PC-9 (cell line): ENCODE measurements at regions not wholly inside any gene's neighbourhood (a gene's known extent, or its start where the extent isn't known, plus 50 kb on each side); places are given as distances from the start of the nearest gene placed in this dataset.

Experiments
- BruUV-seq: library from RNA; stranded (reverse); fragments of 400-500 nt; replicated peaks from 2 replicates; lab custom pipeline; 2021; lab: Mats Ljungman, UMichigan
- CTCF ChIA-PET: fragments of 300-600 bp; sonication (Branson Sonifier 250); formaldehyde crosslinking; loops from one replicate; lab custom pipeline; 2022; ENCODE audit warnings: antibody characterized with exemption; lab: Charles Lee
- POLR2A ChIA-PET: fragments of 300-600 bp; sonication (Branson Sonifier 250); formaldehyde crosslinking; loops from one replicate; lab custom pipeline; 2022; ENCODE audit warnings: antibody characterized with exemption; ENCODE audit not compliant: unreplicated experiment; lab: Charles Lee
- DNase-seq, 2 experiments: peaks; one replicate each; pipeline versions ENCODE4 v3.0.0 to v3.0.0-alpha.2; 2015 to 2022; ENCODE audit warnings: mixed read lengths in 1 of 2
- H2AFZ ChIP-seq: fragments of 200-600 bp; sonication (generic); 2 replicates; pipeline ENCODE4 v1.8.1; 2017; ENCODE audit warnings: antibody characterized with exemption
- H3F3A ChIP-seq: fragments of 200-600 bp; sonication (generic); 2 replicates; pipeline ENCODE4 v1.8.1; 2017; ENCODE audit warnings: antibody characterized with exemption, mild to moderate bottlenecking, low read depth; ENCODE audit not compliant: insufficient read depth
- H3K27ac ChIP-seq: fragments of 200-600 bp; sonication (generic); 2 replicates; pipeline ENCODE4 v1.6.1; 2016; ENCODE audit warnings: mixed run types
- H3K27me3 ChIP-seq: fragments of 200-600 bp; sonication (generic); 2 replicates; pipeline ENCODE4 v1.6.1; 2016; ENCODE audit warnings: low read depth, mixed run types; ENCODE audit not compliant: insufficient read depth
- H3K36me3 ChIP-seq: fragments of 200-600 bp; sonication (generic); 2 replicates; pipeline ENCODE4 v1.6.1; 2016; ENCODE audit warnings: low read depth, mixed run types
- H3K4me1 ChIP-seq: fragments of 200-600 bp; sonication (generic); replicated peaks from 2 replicates; pipeline ENCODE4 v1.6.1; 2016; ENCODE audit warnings: mixed run types; ENCODE audit not compliant: insufficient read depth
- H3K4me2 ChIP-seq: fragments of 200-600 bp; sonication (generic); 2 replicates; pipeline ENCODE4 v1.6.1; 2017; ENCODE audit warnings: mixed run types
- H3K4me3 ChIP-seq: fragments of 200-600 bp; sonication (generic); 2 replicates; pipeline ENCODE4 v1.6.1; 2016; ENCODE audit warnings: mixed run types
- H3K79me2 ChIP-seq: fragments of 200-600 bp; sonication (generic); 2 replicates; pipeline ENCODE4 v1.6.1; 2017; ENCODE audit warnings: low read depth, mixed run types
- H3K9me2 ChIP-seq: fragments of 200-600 bp; sonication (generic); 2 replicates; pipeline ENCODE4 v1.8.1; 2017; ENCODE audit warnings: mild to moderate bottlenecking; ENCODE audit not compliant: insufficient read depth
- H3K9me3 ChIP-seq: fragments of 200-600 bp; sonication (generic); 2 replicates; pipeline ENCODE4 v1.8.1; 2016; ENCODE audit warnings: low read depth; ENCODE audit not compliant: insufficient read depth
- H4K20me1 ChIP-seq: fragments of 200-600 bp; sonication (generic); 2 replicates; pipeline ENCODE4 v1.8.1; 2017; ENCODE audit not compliant: insufficient read depth
- EZH2 ChIP-seq: fragments of 200-600 bp; sonication (generic); IDR thresholded peaks from 2 replicates; pipeline ENCODE4 v1.8.0; 2017; ENCODE audit warnings: antibody characterized with exemption, low read depth
- intact Hi-C: fragments of 100-400 bp; cut with micrococcal nuclease; formaldehyde crosslinking; loops from one replicate; pipeline ENCODE4 v1.10.0; 2022; ENCODE audit not compliant: unreplicated experiment
- TF ChIP-seq, protein P1 (sequence below): fragments of 200-600 bp; sonication (generic); conservative IDR thresholded peaks from 2 replicates; pipeline ENCODE4 v1.6.1; 2017; ENCODE audit warnings: mixed run types, antibody characterized with exemption, mild to moderate bottlenecking, moderate library complexity

DNA sequence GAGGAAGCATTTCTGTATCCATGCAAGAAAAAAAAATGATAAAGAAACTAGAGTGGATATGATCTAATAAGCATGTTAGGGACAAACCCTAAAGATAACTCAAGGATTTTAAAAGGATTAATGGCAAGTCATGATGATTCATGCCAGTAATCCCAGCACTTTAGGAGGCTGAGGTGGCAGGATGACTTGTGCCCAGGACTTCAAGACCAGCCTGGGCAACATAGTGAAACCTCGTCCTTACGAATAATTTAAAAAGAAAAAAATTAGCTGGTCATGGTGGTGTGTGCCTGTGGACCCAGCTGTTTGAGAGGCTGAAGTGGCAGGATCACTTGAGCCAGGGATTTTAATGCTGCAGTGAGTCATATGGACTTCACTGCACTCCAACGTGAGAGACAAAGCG lies 145.5 kb upstream of the BLID start:
- H3K4me3 ChIP-seq: no peak overlapping the region
- H2AFZ ChIP-seq: no peak overlapping the region
- no peaks in the 10 kb centered on the region for H3F3A ChIP-seq
- H3K9me2 ChIP-seq: no peaks in the 10 kb centered on the region
- H3K27ac ChIP-seq: no peak overlapping the region
- BruUV-seq: no TSS peak
- no peaks in the 10 kb centered on the region for H3K79me2 ChIP-seq
- intact Hi-C loops: no loop called here
- POLR2A ChIA-PET: no interaction called here
- H3K4me1 ChIP-seq: 0 out of 2 replicates have a peak, but pooled peaks cover 5% of the 10 kb centered on the region
- no peaks in the 10 kb centered on the region for H3K36me3 ChIP-seq
- H3K27me3 ChIP-seq: no peaks in the 10 kb centered on the region
- CTCF ChIA-PET: no interaction called here
- no peak overlapping the region for H3K4me2 ChIP-seq
- no peaks in the 10 kb centered on the region for H3K9me3 ChIP-seq
- no peak for DNase-seq
- no peak for TF ChIP-seq EZH2
- TF ChIP-seq, protein P1, sequence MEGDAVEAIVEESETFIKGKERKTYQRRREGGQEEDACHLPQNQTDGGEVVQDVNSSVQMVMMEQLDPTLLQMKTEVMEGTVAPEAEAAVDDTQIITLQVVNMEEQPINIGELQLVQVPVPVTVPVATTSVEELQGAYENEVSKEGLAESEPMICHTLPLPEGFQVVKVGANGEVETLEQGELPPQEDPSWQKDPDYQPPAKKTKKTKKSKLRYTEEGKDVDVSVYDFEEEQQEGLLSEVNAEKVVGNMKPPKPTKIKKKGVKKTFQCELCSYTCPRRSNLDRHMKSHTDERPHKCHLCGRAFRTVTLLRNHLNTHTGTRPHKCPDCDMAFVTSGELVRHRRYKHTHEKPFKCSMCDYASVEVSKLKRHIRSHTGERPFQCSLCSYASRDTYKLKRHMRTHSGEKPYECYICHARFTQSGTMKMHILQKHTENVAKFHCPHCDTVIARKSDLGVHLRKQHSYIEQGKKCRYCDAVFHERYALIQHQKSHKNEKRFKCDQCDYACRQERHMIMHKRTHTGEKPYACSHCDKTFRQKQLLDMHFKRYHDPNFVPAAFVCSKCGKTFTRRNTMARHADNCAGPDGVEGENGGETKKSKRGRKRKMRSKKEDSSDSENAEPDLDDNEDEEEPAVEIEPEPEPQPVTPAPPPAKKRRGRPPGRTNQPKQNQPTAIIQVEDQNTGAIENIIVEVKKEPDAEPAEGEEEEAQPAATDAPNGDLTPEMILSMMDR: no peak
- no peaks in the 10 kb centered on the region for H4K20me1 ChIP-seq

DNA sequence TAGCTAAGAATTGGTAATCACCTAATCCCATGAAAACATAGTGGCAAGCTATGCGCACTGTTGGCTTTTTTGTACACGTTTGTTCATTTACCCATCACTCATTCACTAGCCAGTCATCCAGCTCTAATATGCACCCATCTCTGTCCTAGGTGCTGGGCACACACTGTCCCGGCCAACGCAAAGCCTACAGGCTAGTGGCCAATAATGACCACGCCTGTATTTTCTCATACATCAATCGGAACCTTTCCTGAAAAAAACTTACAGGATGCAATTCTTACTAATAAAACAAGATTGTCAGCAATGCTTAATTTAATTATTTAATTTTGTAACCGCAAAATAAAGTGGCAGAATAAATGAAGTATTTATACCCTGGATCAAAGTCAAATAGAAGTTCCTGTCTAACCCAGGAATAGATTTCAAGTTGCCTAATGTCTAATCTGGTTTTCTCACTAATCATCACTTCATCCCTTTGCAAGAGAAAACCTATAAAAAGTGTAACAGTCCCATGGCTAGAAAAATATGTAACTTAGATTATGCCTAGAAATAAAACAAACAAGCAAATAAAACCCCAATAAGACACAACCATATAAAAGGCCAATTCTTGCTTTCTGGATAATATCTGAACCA lies 143.3 kb upstream of the BLID start:
- ChIA-PET CTCF (no interaction called here), POLR2A (no interaction called here)
- H3K27me3 ChIP-seq: no peaks in the 10 kb centered on the region

DNA sequence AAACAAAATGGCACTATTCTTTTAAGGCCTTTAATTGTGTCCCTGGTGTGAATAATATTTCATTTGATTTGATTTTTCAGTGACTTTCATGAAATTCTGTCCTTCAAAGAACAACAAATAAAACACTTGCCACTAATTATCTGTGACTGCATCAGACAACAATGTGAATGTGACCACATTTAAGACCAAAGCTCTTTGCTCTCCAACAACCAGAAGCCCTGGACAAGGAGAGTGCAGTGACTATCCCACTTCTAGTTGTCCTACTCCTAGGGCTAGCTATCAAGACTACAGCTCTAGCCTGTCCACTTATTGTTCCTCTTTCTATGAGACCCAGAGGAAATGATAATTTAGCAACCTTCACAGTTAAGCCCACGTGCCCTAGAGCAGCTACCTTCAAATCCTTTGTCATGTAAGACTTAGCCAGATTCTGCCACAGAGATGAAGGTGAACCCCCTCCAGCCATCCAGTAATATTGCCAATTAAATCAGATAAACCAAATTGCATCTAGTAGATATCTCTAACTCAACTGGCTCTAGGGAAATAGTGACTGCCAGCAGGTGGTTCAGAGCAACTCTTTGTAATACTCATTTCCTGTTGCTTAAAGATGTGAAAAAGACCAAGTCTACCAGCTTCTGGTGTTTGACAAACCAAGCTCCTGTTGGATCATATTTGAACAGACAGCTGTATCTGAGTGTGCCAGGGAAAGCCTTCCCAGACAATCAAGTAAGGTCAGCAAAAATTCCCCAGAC lies 142.6 kb upstream of the BLID start:
- Histone ChIP-seq H3K4me2 (no peak overlapping the region), H4K20me1 (no peaks in the 10 kb centered on the region), H3F3A (no peaks in the 10 kb centered on the region), H3K36me3 (no peaks in the 10 kb centered on the region), H3K4me3 (no peak overlapping the region), H3K9me3 (no peaks in the 10 kb centered on the region), H3K27me3 (no peaks in the 10 kb centered on the region), H2AFZ (no peak overlapping the region), H3K79me2 (no peaks in the 10 kb centered on the region), H3K4me1 (0 out of 2 replicates have a peak, but pooled peaks cover 5% of the 10 kb centered on the region), H3K9me2 (no peaks in the 10 kb centered on the region), H3K27ac (no peak overlapping the region)
- TF ChIP-seq EZH2: no peak
- TF ChIP-seq, protein P1: no peak
- intact Hi-C loops: no loop called here
- ChIA-PET CTCF (no interaction called here), POLR2A (no interaction called here)
- BruUV-seq: no TSS peak
- DNase-seq: no peak

More for the DNA sequence above, 143.3 kb upstream of the BLID start:
- H3K79me2 ChIP-seq: no peaks in the 10 kb centered on the region
- H3K4me3 ChIP-seq: no peak overlapping the region
- 0 out of 2 replicates have a peak, but pooled peaks cover 5% of the 10 kb centered on the region for H3K4me1 ChIP-seq
- H3K27ac ChIP-seq: no peak overlapping the region
- H4K20me1 ChIP-seq: no peaks in the 10 kb centered on the region
- TF ChIP-seq, protein P1: no peak
- TF ChIP-seq EZH2: no peak
- no peaks in the 10 kb centered on the region for H3K9me2 ChIP-seq
- no peak for DNase-seq
- H3K9me3 ChIP-seq: no peaks in the 10 kb centered on the region
- no peaks in the 10 kb centered on the region for H3F3A ChIP-seq
- intact Hi-C loops: no loop called here
- H2AFZ ChIP-seq: no peak overlapping the region
- H3K4me2 ChIP-seq: no peak overlapping the region
- H3K36me3 ChIP-seq: no peaks in the 10 kb centered on the region
- BruUV-seq: no TSS peak
